Heart right ventricle (tissue), 16 donors: ENCODE measurements at regions not wholly inside any gene's neighbourhood (a gene's known extent, or its start where the extent isn't known, plus 50 kb on each side); places are given as distances from the start of the nearest gene placed in this dataset.

Experiments
- ATAC-seq, 8 donors: fragments of 200-7000 bp; cut with Tn5 transposase; one replicate each; pipeline ENCODE4 v1.9.1; 2020; ENCODE audit warnings: mild to moderate bottlenecking in 8 of 8, moderate library complexity in 8 of 8, moderate number of reproducible peaks in 1 of 8
- DNase-seq, 2 donors: peaks; one replicate each; pipeline ENCODE4 v3.0.0-alpha.2; 2020
- H3K27ac ChIP-seq, 10 donors: fragments of 200-600 bp; sonication (generic) in 2 of 10; one replicate each; pipeline versions ENCODE4 v1.5.0 to v1.8.0; 2020 to 2022; ENCODE audit warnings: mild to moderate bottlenecking in 3 of 10
- H3K27me3 ChIP-seq, 7 donors: fragments of 200-600 bp; one replicate each; pipeline ENCODE4 v1.8.0; 2021 to 2022; ENCODE audit warnings: mild to moderate bottlenecking in 2 of 7
- H3K36me3 ChIP-seq, 9 donors: fragments of 200-600 bp; sonication (generic) in 1 of 9; one replicate each; pipeline versions ENCODE4 v1.5.0 to v1.8.0; 2020 to 2022; ENCODE audit warnings: mild to moderate bottlenecking in 2 of 9
- H3K4me1 ChIP-seq, 9 donors: fragments of 200-600 bp; sonication (generic) in 1 of 9; one replicate each; pipeline versions ENCODE4 v1.5.0 to v1.8.0; 2020 to 2022; ENCODE audit warnings: mild to moderate bottlenecking in 4 of 9
- H3K4me3 ChIP-seq, 10 donors: fragments of 200-600 bp; sonication (generic) in 2 of 10; one replicate each; pipeline versions ENCODE4 v1.5.0 to v1.8.0; 2020 to 2022; ENCODE audit warnings: mild to moderate bottlenecking in 7 of 10, moderate library complexity in 2 of 10
- H3K9me3 ChIP-seq, 11 donors: fragments of 200-600 bp in 10 of 11; sonication (generic) in 2 of 11; one replicate each; pipeline versions ENCODE4 v1.5.0 to v1.8.0; 2013 to 2022; ENCODE audit warnings: mild to moderate bottlenecking in 2 of 11, control low read depth in 1 of 11, moderate library complexity in 1 of 11
- WGBS, 2 donors: extraction: QIAGEN DNeasy Blood & Tissue Kit; methylation state at CpG; one replicate each; pipeline ENCODE4 v1.1.7; 2013; ENCODE audit warnings: inconsistent platforms in 1 of 2; 5-methylcytosine and 5-hydroxymethylcytosine counted together
- intact Hi-C, 10 donors: fragments of 100-400 bp; cut with DNase I; formaldehyde crosslinking; loops; one replicate each; pipeline versions ENCODE4 v1.11.1 to v1.14.2; 2022
- TF ChIP-seq, protein P1 (sequence below), 9 donors: fragments of 200-600 bp; sonication (generic) in 2 of 9; IDR thresholded peaks; one replicate each; pipeline versions ENCODE4 v1.5.0 to v1.8.0; 2021 to 2022; ENCODE audit warnings: antibody characterized with exemption in 9 of 9, mild to moderate bottlenecking in 5 of 9, moderate library complexity in 1 of 9
- donor health status: Arrhythmogenic right ventricular cardiomyopathy.
- donor health status: ischemic (EF 13 %, LVEDD 7.1; RV severe dilation, severe dysfunction).
- donor health status: healthy with polysubstance abuse.
- donor health status: DM: no; HTN: yes; CAD: no.
- donor health status: DM: no; HTN: no; CAD: no.
- donor health status: ischemic (EF 25% LVEDD 6.9; RV normal size, moderate dysfunction).
- donor health status: ischemic (EF 25% LVEDD 5.7; RV mildly dilated, moderate dysfunction).
- donor health status: healthy.
- donor health status: DM: yes; HTN: yes; CAD: no.
- donor health status: Ischemic cardiomyopathy.
- donor health status: ischemic (EF 35%, LVEDD 5.7; RV mildly dilated, moderate dysfunction).
- donor health status: nonischemic (EF 11% LVEDD 7.7; RV severe dilation, severe dysfunction).
- donor health status: DM: yes; HTN: yes; CAD: no.
- donor health status: PGD.
- donor health status: ischemic (EF 29% LVEDD 5.4; RV normal size, mild dysfunction).
- donor health status: nonischemic (EF 23%, LVEDD 6.1; RV moderate dilation, normal function).

GRCh38 chrY:12343211-12343610 lies 357.8 kb upstream of the USP9Y start:
- TF ChIP-seq, protein P1, sequence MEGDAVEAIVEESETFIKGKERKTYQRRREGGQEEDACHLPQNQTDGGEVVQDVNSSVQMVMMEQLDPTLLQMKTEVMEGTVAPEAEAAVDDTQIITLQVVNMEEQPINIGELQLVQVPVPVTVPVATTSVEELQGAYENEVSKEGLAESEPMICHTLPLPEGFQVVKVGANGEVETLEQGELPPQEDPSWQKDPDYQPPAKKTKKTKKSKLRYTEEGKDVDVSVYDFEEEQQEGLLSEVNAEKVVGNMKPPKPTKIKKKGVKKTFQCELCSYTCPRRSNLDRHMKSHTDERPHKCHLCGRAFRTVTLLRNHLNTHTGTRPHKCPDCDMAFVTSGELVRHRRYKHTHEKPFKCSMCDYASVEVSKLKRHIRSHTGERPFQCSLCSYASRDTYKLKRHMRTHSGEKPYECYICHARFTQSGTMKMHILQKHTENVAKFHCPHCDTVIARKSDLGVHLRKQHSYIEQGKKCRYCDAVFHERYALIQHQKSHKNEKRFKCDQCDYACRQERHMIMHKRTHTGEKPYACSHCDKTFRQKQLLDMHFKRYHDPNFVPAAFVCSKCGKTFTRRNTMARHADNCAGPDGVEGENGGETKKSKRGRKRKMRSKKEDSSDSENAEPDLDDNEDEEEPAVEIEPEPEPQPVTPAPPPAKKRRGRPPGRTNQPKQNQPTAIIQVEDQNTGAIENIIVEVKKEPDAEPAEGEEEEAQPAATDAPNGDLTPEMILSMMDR (IDR thresholded peaks at IDR 0.05) = no peak
- intact Hi-C loops = no loop called here
- no peak overlapping the region for H3K4me3 ChIP-seq
- no peaks in the 10 kb centered on the region for H3K27me3 ChIP-seq
- H3K4me1 ChIP-seq = no peaks in the 10 kb centered on the region
- ATAC-seq (no peak), DNase-seq (no peak)
- WGBS, 2 donors = 65 to 72% methylated on average over 4 of the region's 4 CpGs
- no peak overlapping the region for H3K27ac ChIP-seq
- H3K36me3 ChIP-seq = no peaks in the 10 kb centered on the region
- H3K9me3 ChIP-seq = no peaks in the 10 kb centered on the region

DNA sequence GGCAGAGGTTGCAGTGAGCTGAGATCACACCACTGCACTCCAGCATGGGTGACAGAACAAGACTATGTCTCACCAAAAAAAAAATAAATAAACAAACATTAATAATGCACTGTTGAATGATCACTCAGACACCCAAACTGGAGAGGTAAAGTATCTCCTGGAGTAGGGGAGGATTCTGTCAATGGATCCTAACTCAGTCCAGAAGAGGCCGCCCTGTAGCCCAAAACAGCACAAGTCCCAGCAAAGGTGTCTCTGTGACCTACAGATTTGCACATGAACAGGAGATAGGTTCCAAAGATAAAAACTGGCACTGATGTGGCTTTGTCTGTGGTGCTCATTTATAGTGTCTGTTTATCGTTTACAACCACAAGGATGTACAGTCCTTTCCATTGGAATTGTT lies 352.9 kb upstream of the USP9Y start:
- WGBS, 2 donors = 68 to 72% methylated on average over 2 of the region's 2 CpGs
- intact Hi-C loops = no loop called here

GRCh38 chrY:12357204-12357603 lies 343.8 kb upstream of the USP9Y start:
- no peak for ATAC-seq
- intact Hi-C loops = no loop called here

More for the DNA sequence above, 352.9 kb upstream of the USP9Y start:
- TF ChIP-seq, protein P1 (IDR thresholded peaks at IDR 0.05) = no peak
- DNase-seq (no peak), ATAC-seq (no peak)
- Histone ChIP-seq H3K36me3 (no peaks in the 10 kb centered on the region), H3K4me1 (no peaks in the 10 kb centered on the region), H3K27me3 (no peaks in the 10 kb centered on the region), H3K27ac (no peak overlapping the region), H3K4me3 (no peak overlapping the region), H3K9me3 (no peaks in the 10 kb centered on the region)

DNA sequence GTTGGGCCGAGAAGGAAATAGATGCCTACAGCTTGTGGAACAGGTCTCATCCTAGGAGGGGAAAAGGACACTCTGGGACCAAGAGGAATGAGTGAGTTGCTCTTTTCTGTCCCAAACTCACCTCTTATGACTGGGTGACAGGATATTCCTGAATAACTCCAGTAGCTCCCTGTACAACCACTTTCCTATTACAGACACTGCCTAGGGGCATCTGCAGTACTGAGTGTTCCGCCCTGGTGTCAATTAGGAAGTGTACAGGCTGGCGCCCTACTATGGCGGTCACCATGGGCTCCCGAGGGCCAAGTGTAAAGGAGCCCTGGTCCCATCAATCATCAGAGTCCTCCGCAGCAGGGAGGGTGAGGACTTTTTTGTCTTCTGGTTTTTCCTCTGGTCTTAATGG lies 343.4 kb upstream of the USP9Y start:
- TF ChIP-seq, protein P1 (IDR thresholded peaks at IDR 0.05) = no peak
- ATAC-seq (no peak), DNase-seq (no peak)
- no peaks in the 10 kb centered on the region for H3K4me1 ChIP-seq
- H3K4me3 ChIP-seq = no peak overlapping the region
- no peak overlapping the region for H3K27ac ChIP-seq
- intact Hi-C loops = no loop called here
- no peaks in the 10 kb centered on the region for H3K36me3 ChIP-seq
- no peaks in the 10 kb centered on the region for H3K9me3 ChIP-seq
- WGBS, 2 donors = 91 to 92% methylated on average over 6 of the region's 6 CpGs
- H3K27me3 ChIP-seq = no peaks in the 10 kb centered on the region

More at GRCh38 chrY:12357204-12357603, 343.8 kb upstream of the USP9Y start:
- WGBS, 2 donors = 82 to 83% methylated on average over 3 of the region's 3 CpGs
- Histone ChIP-seq H3K36me3 (no peaks in the 10 kb centered on the region), H3K27ac (no peak overlapping the region), H3K4me3 (no peak overlapping the region), H3K9me3 (no peaks in the 10 kb centered on the region), H3K4me1 (no peaks in the 10 kb centered on the region), H3K27me3 (no peaks in the 10 kb centered on the region)
- DNase-seq = no peak
- TF ChIP-seq, protein P1 (IDR thresholded peaks at IDR 0.05) = no peak

GRCh38 chrY:12358337-12358736 lies 342.7 kb upstream of the USP9Y start:
- Histone ChIP-seq H3K9me3 (no peaks in the 10 kb centered on the region), H3K36me3 (no peaks in the 10 kb centered on the region), H3K4me3 (no peak overlapping the region), H3K27ac (no peak overlapping the region), H3K27me3 (no peaks in the 10 kb centered on the region), H3K4me1 (no peaks in the 10 kb centered on the region)
- ATAC-seq (no peak), DNase-seq (no peak)
- TF ChIP-seq, protein P1 (IDR thresholded peaks at IDR 0.05) = no peak
- intact Hi-C loops = no loop called here
- WGBS, 2 donors = 59 to 65% methylated on average over 7 of the region's 7 CpGs
